Hepatocyte (in vitro differentiated cells): ENCODE measurements at regions not wholly inside any gene's neighbourhood (a gene's known extent, or its start where the extent isn't known, plus 50 kb on each side); places are given as distances from the start of the nearest gene placed in this dataset.
"Not testable (repeated sequence)": the region's sequence is repeated elsewhere in the genome, so short reads cannot be mapped to it uniquely, and the experiment has no call there.

ENCODE experiments used
- DNase-seq: peaks from one replicate; pipeline ENCODE4 v3.0.0-alpha.2; 2016; ENCODE audit warnings: low spot score
- H2AFZ ChIP-seq: fragments of 200-600 bp; sonication (generic); 2 replicates; pipeline ENCODE4 v1.6.0; 2016; ENCODE audit warnings: antibody characterized with exemption, mild to moderate bottlenecking
- H3K27ac ChIP-seq: fragments of 200-600 bp; sonication (generic); 2 replicates; pipeline ENCODE4 v1.5.1; 2016; ENCODE audit warnings: mild to moderate bottlenecking
- H3K27me3 ChIP-seq: fragments of 200-600 bp; sonication (generic); 2 replicates; pipeline ENCODE4 v1.6.1; 2016
- H3K36me3 ChIP-seq: fragments of 200-600 bp; sonication (generic); replicated peaks from 2 replicates; pipeline ENCODE4 v1.5.1; 2016; ENCODE audit warnings: low read depth; ENCODE audit not compliant: insufficient read depth
- H3K4me1 ChIP-seq: fragments of 200-600 bp; sonication (generic); 2 replicates; pipeline ENCODE4 v1.5.1; 2016; ENCODE audit warnings: mild to moderate bottlenecking, moderate library complexity; ENCODE audit not compliant: insufficient read depth
- H3K4me2 ChIP-seq: fragments of 200-600 bp; sonication (generic); 2 replicates; pipeline ENCODE4 v1.6.0; 2016
- H3K4me3 ChIP-seq: fragments of 200-600 bp; sonication (generic); 2 replicates; pipeline ENCODE4 v1.5.1; 2016; ENCODE audit warnings: mild to moderate bottlenecking
- H3K79me2 ChIP-seq: fragments of 200-600 bp; sonication (generic); 2 replicates; pipeline ENCODE4 v1.6.0; 2017; ENCODE audit warnings: mild to moderate bottlenecking
- H3K9me2 ChIP-seq: fragments of 200-600 bp; sonication (generic); replicated peaks from 2 replicates; pipeline ENCODE4 v1.6.0; 2017; ENCODE audit warnings: mild to moderate bottlenecking; ENCODE audit not compliant: insufficient read depth
- H3K9me3 ChIP-seq: fragments of 200-600 bp; sonication (generic); 2 replicates; pipeline ENCODE4 v1.5.1; 2016; ENCODE audit warnings: low read depth, mild to moderate bottlenecking
- H4K20me1 ChIP-seq: fragments of 200-600 bp; sonication (generic); 2 replicates; pipeline ENCODE4 v1.6.0; 2016; ENCODE audit warnings: mild to moderate bottlenecking; ENCODE audit not compliant: insufficient read depth, poor library complexity, severe bottlenecking
- EZH2 ChIP-seq: fragments of 200-600 bp; sonication (generic); IDR thresholded peaks from 2 replicates; pipeline ENCODE4 v1.6.1; 2016; ENCODE audit warnings: antibody characterized with exemption, mild to moderate bottlenecking, borderline replicate concordance
- EZH2phosphoT487 ChIP-seq: fragments of 200-600 bp; sonication (generic); IDR thresholded peaks from one replicate; pipeline ENCODE4 v1.6.1; 2018; ENCODE audit warnings: antibody characterized with exemption, mild to moderate bottlenecking, low read depth, moderate library complexity; ENCODE audit not compliant: unreplicated experiment, severe bottlenecking
- WGBS: methylation state at CpG from one replicate; pipeline ENCODE4 v1.1.6; 2016; ENCODE audit warnings: low lambda C conversion rate; ENCODE audit errors: missing lambda C conversion rate; 5-methylcytosine and 5-hydroxymethylcytosine counted together
- TF ChIP-seq, protein P1 (sequence below): fragments of 200-600 bp; sonication (generic); IDR thresholded peaks from 2 replicates; pipeline ENCODE4 v1.5.1; 2016; ENCODE audit warnings: antibody characterized with exemption, mild to moderate bottlenecking; ENCODE audit not compliant: poor library complexity

DNA sequence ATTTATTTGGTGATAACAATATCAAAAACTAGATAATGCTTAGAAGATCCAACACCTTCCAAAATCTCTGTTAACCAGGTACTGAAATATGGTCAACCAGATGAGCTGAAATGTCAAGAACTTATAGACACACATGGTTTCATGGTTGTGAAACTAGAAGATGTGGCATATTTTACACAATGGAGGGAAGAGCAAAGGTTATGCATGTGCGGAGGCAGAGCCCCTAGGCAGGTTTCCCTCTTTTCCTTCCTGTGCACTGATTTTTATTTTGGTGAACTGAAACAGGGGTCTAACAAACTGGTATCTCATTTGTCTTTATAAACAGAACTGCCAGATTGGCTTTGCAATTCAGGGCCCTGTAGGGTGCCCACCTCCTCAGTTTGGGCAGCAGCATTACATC is 91.6 kb downstream of the PRL start:
- H3K9me2 ChIP-seq: peaks cover 3% of the 10 kb centered on the region
- peaks cover 5% of the 10 kb centered on the region for H3K4me1 ChIP-seq
- no peak for DNase-seq
- no peaks in the 10 kb centered on the region for H3K9me3 ChIP-seq
- WGBS: 94% methylated on average over 1 of the region's 1 CpG
- H3K27ac ChIP-seq: no peak overlapping the region
- TF ChIP-seq, protein P1, sequence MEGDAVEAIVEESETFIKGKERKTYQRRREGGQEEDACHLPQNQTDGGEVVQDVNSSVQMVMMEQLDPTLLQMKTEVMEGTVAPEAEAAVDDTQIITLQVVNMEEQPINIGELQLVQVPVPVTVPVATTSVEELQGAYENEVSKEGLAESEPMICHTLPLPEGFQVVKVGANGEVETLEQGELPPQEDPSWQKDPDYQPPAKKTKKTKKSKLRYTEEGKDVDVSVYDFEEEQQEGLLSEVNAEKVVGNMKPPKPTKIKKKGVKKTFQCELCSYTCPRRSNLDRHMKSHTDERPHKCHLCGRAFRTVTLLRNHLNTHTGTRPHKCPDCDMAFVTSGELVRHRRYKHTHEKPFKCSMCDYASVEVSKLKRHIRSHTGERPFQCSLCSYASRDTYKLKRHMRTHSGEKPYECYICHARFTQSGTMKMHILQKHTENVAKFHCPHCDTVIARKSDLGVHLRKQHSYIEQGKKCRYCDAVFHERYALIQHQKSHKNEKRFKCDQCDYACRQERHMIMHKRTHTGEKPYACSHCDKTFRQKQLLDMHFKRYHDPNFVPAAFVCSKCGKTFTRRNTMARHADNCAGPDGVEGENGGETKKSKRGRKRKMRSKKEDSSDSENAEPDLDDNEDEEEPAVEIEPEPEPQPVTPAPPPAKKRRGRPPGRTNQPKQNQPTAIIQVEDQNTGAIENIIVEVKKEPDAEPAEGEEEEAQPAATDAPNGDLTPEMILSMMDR: no peak
- TF ChIP-seq EZH2: no peak
- no peaks in the 10 kb centered on the region for H3K36me3 ChIP-seq
- H3K27me3 ChIP-seq: no peaks in the 10 kb centered on the region
- no peaks in the 10 kb centered on the region for H3K79me2 ChIP-seq
- no peak overlapping the region for H3K4me2 ChIP-seq
- no peaks in the 10 kb centered on the region for H4K20me1 ChIP-seq
- no peak overlapping the region for H3K4me3 ChIP-seq
- H2AFZ ChIP-seq: no peak overlapping the region

DNA sequence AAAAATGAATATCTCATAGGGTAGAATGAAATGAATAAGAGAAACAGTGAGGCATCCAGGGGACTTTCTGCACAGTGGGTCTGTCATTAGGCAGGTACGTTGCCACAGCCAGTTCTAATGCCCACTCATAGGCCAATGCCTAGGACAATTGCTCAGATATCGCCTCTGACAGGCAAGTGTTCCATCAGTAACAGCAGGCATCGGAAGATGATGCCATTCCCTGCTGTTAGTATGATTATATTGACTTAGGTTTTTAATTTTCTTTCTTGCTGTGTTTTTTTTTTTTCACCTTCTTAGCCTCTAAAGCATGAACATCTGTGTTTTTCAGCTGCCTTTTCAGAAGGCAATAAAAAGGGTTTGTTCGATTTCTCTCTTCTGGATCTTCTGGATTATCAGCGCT is 90.7 kb downstream of the PRL start:
- H3K9me3 ChIP-seq: no peaks in the 10 kb centered on the region
- no peaks in the 10 kb centered on the region for H3K27me3 ChIP-seq
- H2AFZ ChIP-seq: no peak overlapping the region
- peaks cover 3% of the 10 kb centered on the region for H3K9me2 ChIP-seq
- H3K27ac ChIP-seq: no peak overlapping the region
- H3K4me1 ChIP-seq: peaks cover 5% of the 10 kb centered on the region
- H3K79me2 ChIP-seq: no peaks in the 10 kb centered on the region
- no peaks in the 10 kb centered on the region for H3K36me3 ChIP-seq
- DNase-seq: no peak
- 90% methylated on average over 5 of the region's 5 CpGs for WGBS
- H3K4me3 ChIP-seq: no peak overlapping the region
- no peak overlapping the region for H3K4me2 ChIP-seq
- TF ChIP-seq, protein P1: no peak
- no peak for TF ChIP-seq EZH2
- TF ChIP-seq EZH2phosphoT487: no peak
- no peaks in the 10 kb centered on the region for H4K20me1 ChIP-seq

DNA sequence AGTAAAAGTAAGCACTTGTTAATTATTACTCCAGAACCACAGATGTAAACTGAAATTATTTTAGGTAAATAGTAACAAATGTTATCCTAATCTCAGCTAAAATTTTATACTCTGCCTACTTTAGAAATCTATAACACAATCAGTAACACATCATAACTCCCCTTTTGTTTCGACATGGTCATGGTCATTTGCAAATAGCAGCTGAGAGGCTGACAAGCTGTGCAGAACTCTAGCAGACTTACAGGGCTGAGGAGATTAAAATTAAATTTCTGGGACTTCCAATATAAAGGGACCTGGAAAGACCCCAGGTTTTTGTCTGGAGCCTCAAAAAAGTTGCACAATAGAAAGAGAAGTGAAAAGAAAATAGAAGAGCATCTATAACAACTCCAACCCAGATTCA is 88.8 kb downstream of the PRL start:
- H3K4me2 ChIP-seq: no peak overlapping the region
- peaks cover 5% of the 10 kb centered on the region for H3K4me1 ChIP-seq
- H2AFZ ChIP-seq: no peak overlapping the region
- H3K4me3 ChIP-seq: no peak overlapping the region
- TF ChIP-seq, protein P1: no peak
- TF ChIP-seq EZH2 (no peak), EZH2phosphoT487 (no peak)
- no peak for DNase-seq
- H3K36me3 ChIP-seq: no peaks in the 10 kb centered on the region
- no peaks in the 10 kb centered on the region for H3K9me2 ChIP-seq
- H3K27ac ChIP-seq: no peak overlapping the region
- no peaks in the 10 kb centered on the region for H3K27me3 ChIP-seq
- H4K20me1 ChIP-seq: no peaks in the 10 kb centered on the region
- WGBS: 72% methylated on average over 1 of the region's 1 CpG
- H3K79me2 ChIP-seq: no peaks in the 10 kb centered on the region
- no peaks in the 10 kb centered on the region for H3K9me3 ChIP-seq

DNA sequence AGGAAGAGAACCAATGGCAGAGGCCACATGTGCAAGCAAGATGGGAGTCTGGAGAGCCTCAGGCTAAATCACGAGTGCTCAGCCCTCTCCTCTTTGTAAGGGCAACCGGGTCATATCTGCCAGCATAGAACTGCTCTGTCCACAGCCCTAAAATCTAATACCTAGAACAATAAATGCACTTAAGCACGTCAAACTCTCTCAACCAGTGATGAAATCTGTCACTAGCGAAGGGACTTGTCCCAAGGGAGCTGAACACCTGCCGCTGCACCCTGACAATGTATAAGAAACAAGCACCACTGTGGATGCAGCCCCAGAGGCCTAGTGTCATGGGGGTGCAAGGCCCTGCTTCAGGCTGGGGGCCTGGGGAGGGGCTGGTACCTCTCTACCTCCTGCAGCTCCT is 82.5 kb downstream of the PRL start:
- Histone ChIP-seq H3K27me3 (no peaks in the 10 kb centered on the region), H3K9me2 (no peaks in the 10 kb centered on the region), H3K4me1 (no peaks in the 10 kb centered on the region), H3K9me3 (no peaks in the 10 kb centered on the region), H3K36me3 (no peaks in the 10 kb centered on the region), H4K20me1 (no peaks in the 10 kb centered on the region), H3K27ac (no peak overlapping the region), H3K4me3 (no peak overlapping the region), H2AFZ (no peak overlapping the region), H3K4me2 (no peak overlapping the region), H3K79me2 (no peaks in the 10 kb centered on the region)
- no peak for DNase-seq
- WGBS: 72% methylated on average over 5 of the region's 5 CpGs
- no peak for TF ChIP-seq EZH2phosphoT487
- no peak for TF ChIP-seq EZH2
- TF ChIP-seq, protein P1: no peak

DNA sequence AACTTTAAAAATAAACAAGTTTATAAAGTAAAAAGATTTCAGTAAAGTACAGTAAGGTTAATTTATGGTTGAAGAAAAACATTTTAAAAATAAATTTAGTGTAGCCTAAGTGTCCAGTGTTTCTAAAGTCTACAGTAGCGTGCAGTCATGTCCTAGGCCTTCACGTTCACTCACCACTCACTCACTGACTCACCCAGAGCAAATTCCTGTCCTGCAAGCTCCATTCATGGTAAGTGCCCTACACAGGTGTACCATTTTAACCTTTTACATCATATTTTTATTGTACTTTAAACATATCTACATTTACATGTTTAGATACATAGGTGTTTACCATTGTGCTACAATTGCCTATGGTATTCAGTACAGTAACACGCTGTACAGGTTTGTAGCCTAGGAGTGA is 81.4 kb downstream of the PRL start:
- not testable (repeated sequence) for H4K20me1 ChIP-seq, H3K9me2 ChIP-seq, H3K27ac ChIP-seq, H3K4me2 ChIP-seq, H3K79me2 ChIP-seq, H3K27me3 ChIP-seq, H3K4me3 ChIP-seq, H3K36me3 ChIP-seq, H3K9me3 ChIP-seq, H2AFZ ChIP-seq, H3K4me1 ChIP-seq, DNase-seq
- 90% methylated on average over 3 of the region's 3 CpGs for WGBS
